Hepatocyte (in vitro differentiated cells): ENCODE measurements at regions not wholly inside any gene's neighbourhood (a gene's known extent, or its start where the extent isn't known, plus 50 kb on each side); places are given as distances from the start of the nearest gene placed in this dataset.

Experiments used
- DNase-seq: peaks from one replicate; pipeline ENCODE4 v3.0.0-alpha.2; 2016; ENCODE audit warnings: low spot score
- H2AFZ ChIP-seq: fragments of 200-600 bp; sonication (generic); 2 replicates; pipeline ENCODE4 v1.6.0; 2016; ENCODE audit warnings: antibody characterized with exemption, mild to moderate bottlenecking
- H3K27ac ChIP-seq: fragments of 200-600 bp; sonication (generic); 2 replicates; pipeline ENCODE4 v1.5.1; 2016; ENCODE audit warnings: mild to moderate bottlenecking
- H3K27me3 ChIP-seq: fragments of 200-600 bp; sonication (generic); 2 replicates; pipeline ENCODE4 v1.6.1; 2016
- H3K36me3 ChIP-seq: fragments of 200-600 bp; sonication (generic); replicated peaks from 2 replicates; pipeline ENCODE4 v1.5.1; 2016; ENCODE audit warnings: low read depth; ENCODE audit not compliant: insufficient read depth
- H3K4me1 ChIP-seq: fragments of 200-600 bp; sonication (generic); 2 replicates; pipeline ENCODE4 v1.5.1; 2016; ENCODE audit warnings: mild to moderate bottlenecking, moderate library complexity; ENCODE audit not compliant: insufficient read depth
- H3K4me2 ChIP-seq: fragments of 200-600 bp; sonication (generic); 2 replicates; pipeline ENCODE4 v1.6.0; 2016
- H3K4me3 ChIP-seq: fragments of 200-600 bp; sonication (generic); 2 replicates; pipeline ENCODE4 v1.5.1; 2016; ENCODE audit warnings: mild to moderate bottlenecking
- H3K79me2 ChIP-seq: fragments of 200-600 bp; sonication (generic); 2 replicates; pipeline ENCODE4 v1.6.0; 2017; ENCODE audit warnings: mild to moderate bottlenecking
- H3K9me2 ChIP-seq: fragments of 200-600 bp; sonication (generic); replicated peaks from 2 replicates; pipeline ENCODE4 v1.6.0; 2017; ENCODE audit warnings: mild to moderate bottlenecking; ENCODE audit not compliant: insufficient read depth
- H3K9me3 ChIP-seq: fragments of 200-600 bp; sonication (generic); 2 replicates; pipeline ENCODE4 v1.5.1; 2016; ENCODE audit warnings: low read depth, mild to moderate bottlenecking
- H4K20me1 ChIP-seq: fragments of 200-600 bp; sonication (generic); 2 replicates; pipeline ENCODE4 v1.6.0; 2016; ENCODE audit warnings: mild to moderate bottlenecking; ENCODE audit not compliant: insufficient read depth, poor library complexity, severe bottlenecking
- CTCF ChIP-seq: fragments of 200-600 bp; sonication (generic); IDR thresholded peaks from 2 replicates; pipeline ENCODE4 v1.5.1; 2016; ENCODE audit warnings: antibody characterized with exemption, mild to moderate bottlenecking; ENCODE audit not compliant: poor library complexity
- EZH2 ChIP-seq: fragments of 200-600 bp; sonication (generic); IDR thresholded peaks from 2 replicates; pipeline ENCODE4 v1.6.1; 2016; ENCODE audit warnings: antibody characterized with exemption, mild to moderate bottlenecking, borderline replicate concordance
- EZH2phosphoT487 ChIP-seq: fragments of 200-600 bp; sonication (generic); IDR thresholded peaks from one replicate; pipeline ENCODE4 v1.6.1; 2018; ENCODE audit warnings: antibody characterized with exemption, mild to moderate bottlenecking, low read depth, moderate library complexity; ENCODE audit not compliant: unreplicated experiment, severe bottlenecking
- WGBS: methylation state at CpG from one replicate; pipeline ENCODE4 v1.1.6; 2016; ENCODE audit warnings: low lambda C conversion rate; ENCODE audit errors: missing lambda C conversion rate; 5-methylcytosine and 5-hydroxymethylcytosine counted together

GRCh38 chr1:30325999-30326398 is 397.4 kb downstream of the MATN1 start:
- TF ChIP-seq EZH2phosphoT487 (no peak), EZH2 (no peak), CTCF (no peak)
- no peaks in the 10 kb centered on the region for H3K9me2 ChIP-seq
- no peaks in the 10 kb centered on the region for H4K20me1 ChIP-seq
- no peaks in the 10 kb centered on the region for H3K36me3 ChIP-seq
- no peak overlapping the region for H3K4me2 ChIP-seq
- no peak overlapping the region for H3K4me3 ChIP-seq
- H3K4me1 ChIP-seq: no peaks in the 10 kb centered on the region
- H3K79me2 ChIP-seq: no peaks in the 10 kb centered on the region
- no peaks in the 10 kb centered on the region for H3K9me3 ChIP-seq
- no peak overlapping the region for H3K27ac ChIP-seq
- H3K27me3 ChIP-seq: no peaks in the 10 kb centered on the region
- no peak for DNase-seq
- H2AFZ ChIP-seq: no peak overlapping the region
- 87% methylated on average over 6 of the region's 6 CpGs for WGBS

- Histone ChIP-seq H3K36me3 (no peaks in the 10 kb centered on the region), H4K20me1 (no peaks in the 10 kb centered on the region), H3K9me2 (no peaks in the 10 kb centered on the region), H3K4me1 (no peaks in the 10 kb centered on the region), H3K4me2 (no peak overlapping the region), H3K27me3 (no peaks in the 10 kb centered on the region), H3K27ac (no peak overlapping the region), H2AFZ (no peak overlapping the region), H3K79me2 (no peaks in the 10 kb centered on the region), H3K9me3 (no peaks in the 10 kb centered on the region), H3K4me3 (no peak overlapping the region)
- 86% methylated on average over 12 of the region's 12 CpGs for WGBS
- DNase-seq: no peak
- TF ChIP-seq EZH2: no peak
- no peak for TF ChIP-seq CTCF
- no peak for TF ChIP-seq EZH2phosphoT487
Measured at GRCh38 chr1:30325085-30325935, 398.1 kb downstream of the MATN1 start.

GRCh38 chr1:30324251-30325084 is 398.9 kb downstream of the MATN1 start:
- H3K27me3 ChIP-seq: no peaks in the 10 kb centered on the region
- TF ChIP-seq EZH2phosphoT487 (no peak), EZH2 (no peak), CTCF (no peak)
- H3K36me3 ChIP-seq: no peaks in the 10 kb centered on the region
- H3K9me2 ChIP-seq: no peaks in the 10 kb centered on the region
- no peak overlapping the region for H3K4me2 ChIP-seq
- no peak overlapping the region for H3K27ac ChIP-seq
- WGBS: 79% methylated on average over 9 of the region's 9 CpGs
- H2AFZ ChIP-seq: no peak overlapping the region
- no peaks in the 10 kb centered on the region for H3K79me2 ChIP-seq
- no peaks in the 10 kb centered on the region for H3K4me1 ChIP-seq
- H3K4me3 ChIP-seq: no peak overlapping the region
- H4K20me1 ChIP-seq: no peaks in the 10 kb centered on the region
- no peak for DNase-seq
- H3K9me3 ChIP-seq: no peaks in the 10 kb centered on the region
